Urothelium cell line (cell line): ENCODE measurements at regions not wholly inside any gene's neighbourhood (a gene's known extent, or its start where the extent isn't known, plus 50 kb on each side); places are given as distances from the start of the nearest gene placed in this dataset.

Experiments
- DNase-seq: peaks from one replicate; pipeline ENCODE4 v3.0.0; 2011; ENCODE audit warnings: low spot score, mixed read lengths
- FAIRE-seq: peaks from 2 replicates; lab custom pipeline; 2011; peaks lifted over from hg19 to GRCh38; lab: Jason Lieb, UNC

DNA sequence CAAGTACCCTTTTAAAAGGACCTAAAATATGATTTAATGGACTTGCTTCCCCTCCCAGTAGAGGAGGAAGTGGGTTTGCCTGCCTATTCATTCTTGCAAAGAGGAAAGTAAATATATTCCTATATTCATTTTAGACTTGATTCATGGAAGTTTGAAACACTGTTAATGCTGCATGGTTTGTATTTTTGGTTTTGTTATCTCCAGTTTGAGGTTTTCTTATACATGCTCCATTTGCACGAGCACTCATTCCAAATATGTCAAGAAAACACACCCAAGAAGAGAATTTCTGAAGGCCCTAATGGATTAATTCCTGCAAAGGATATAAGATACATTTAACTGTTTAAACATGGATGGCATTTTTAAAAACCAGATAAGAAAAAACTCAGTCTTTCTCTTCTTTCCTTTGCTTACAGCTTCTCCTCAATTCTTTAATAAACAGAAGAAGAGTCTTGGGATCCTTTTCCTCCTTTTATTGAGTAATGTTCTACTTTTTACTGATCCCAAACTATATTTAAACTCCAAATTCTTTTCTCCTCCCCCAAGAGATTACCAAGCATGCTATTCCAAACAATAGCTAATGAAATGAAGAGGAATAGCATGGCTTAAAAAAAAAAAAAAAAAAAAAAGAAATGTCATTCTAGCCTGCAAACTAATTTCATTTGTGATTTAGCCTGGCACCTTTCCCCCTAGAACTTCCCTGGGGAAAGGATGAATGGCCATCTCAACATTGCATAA is 54.6 kb upstream of the LDB2 start:
- FAIRE-seq, result no peak
- DNase-seq, result no peak

DNA sequence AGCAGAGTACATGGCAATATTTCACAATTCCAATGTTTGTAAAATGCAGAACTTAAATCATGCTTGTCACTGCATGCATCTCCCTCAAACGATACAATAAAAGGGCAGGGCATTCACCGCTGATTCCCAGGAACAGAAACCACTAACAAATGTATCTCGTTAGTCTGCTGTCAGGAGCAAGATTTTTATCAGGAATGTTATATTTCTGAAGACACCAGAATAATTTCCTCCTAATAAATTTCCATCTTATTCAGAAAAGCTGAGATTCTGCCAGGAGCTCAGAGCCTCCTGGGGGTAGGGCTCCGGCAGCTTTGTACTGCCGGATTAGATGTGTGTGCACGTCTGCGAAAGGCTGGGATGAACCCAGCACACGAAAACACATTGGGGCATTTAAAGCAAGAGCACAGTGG is 54.0 kb upstream of the LDB2 start:
- no peak for FAIRE-seq
- DNase-seq, result no peak
